HG03571 (cell line): ENCODE measurements at regions not wholly inside any gene's neighbourhood (a gene's known extent, or its start where the extent isn't known, plus 50 kb on each side); places are given as distances from the start of the nearest gene placed in this dataset.
"Not testable (repeated sequence)": the region's sequence is repeated elsewhere in the genome, so short reads cannot be mapped to it uniquely, and the experiment has no call there.

Experiments used
- ATAC-seq: cut with Tn5 transposase; IDR thresholded peaks from one replicate; pipeline ENCODE4 v1.9.1; 2021; ENCODE audit not compliant: unreplicated experiment

GRCh38 chr3:162702768-162703385 lies 1206.3 kb downstream of the OTOL1 start:
- ATAC-seq, result no peak

DNA sequence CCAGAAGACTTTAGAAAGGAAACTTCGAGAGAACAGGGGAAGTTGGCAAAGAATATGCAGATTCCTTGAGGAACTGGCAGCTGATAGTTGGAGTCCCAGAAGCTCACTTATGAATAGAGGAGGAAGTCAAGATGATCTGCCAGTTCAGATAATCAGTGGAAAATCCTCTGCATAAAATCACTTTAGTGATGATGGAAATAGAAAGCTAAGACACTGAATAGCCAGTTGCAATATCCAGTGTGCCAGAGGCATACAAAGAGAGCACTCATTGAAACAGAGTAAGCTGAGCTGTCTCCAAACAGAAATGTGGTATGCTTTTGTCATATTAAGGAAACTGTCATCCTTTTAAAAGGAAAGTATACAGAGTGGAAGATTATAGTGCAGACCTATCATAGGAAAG lies 1207.6 kb downstream of the OTOL1 start:
- no peak for ATAC-seq

DNA sequence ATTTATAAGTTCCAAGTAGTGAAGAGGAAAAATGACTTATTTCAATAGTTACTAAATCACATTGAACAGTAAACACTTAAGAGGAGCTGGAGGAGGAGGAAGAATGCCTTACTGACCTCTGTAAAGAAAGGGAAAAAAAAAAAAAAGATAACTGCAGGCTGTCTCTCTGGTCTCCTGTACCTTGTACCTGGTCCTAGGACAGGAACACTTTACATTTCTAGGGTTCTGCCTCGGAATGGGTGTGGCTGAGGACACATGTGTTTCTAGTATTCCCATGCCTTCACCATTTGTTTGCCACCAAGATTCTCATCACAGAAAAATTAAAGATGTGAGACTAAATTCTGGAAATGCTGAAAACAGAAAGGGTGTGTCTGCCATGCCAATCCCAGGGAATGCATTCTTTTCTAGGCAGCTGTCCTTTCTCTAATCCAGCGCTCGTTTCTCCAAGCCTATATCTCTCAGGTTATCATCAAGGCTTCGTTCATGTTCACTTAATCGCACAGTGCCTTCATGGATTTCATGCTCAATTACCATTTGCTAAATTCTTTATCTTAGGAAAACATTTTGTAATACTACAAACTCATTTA lies 1208.3 kb downstream of the OTOL1 start:
- no peak for ATAC-seq

GRCh38 chr3:162708394-162708793 lies 1211.8 kb downstream of the OTOL1 start:
- ATAC-seq, result not testable (repeated sequence)

DNA sequence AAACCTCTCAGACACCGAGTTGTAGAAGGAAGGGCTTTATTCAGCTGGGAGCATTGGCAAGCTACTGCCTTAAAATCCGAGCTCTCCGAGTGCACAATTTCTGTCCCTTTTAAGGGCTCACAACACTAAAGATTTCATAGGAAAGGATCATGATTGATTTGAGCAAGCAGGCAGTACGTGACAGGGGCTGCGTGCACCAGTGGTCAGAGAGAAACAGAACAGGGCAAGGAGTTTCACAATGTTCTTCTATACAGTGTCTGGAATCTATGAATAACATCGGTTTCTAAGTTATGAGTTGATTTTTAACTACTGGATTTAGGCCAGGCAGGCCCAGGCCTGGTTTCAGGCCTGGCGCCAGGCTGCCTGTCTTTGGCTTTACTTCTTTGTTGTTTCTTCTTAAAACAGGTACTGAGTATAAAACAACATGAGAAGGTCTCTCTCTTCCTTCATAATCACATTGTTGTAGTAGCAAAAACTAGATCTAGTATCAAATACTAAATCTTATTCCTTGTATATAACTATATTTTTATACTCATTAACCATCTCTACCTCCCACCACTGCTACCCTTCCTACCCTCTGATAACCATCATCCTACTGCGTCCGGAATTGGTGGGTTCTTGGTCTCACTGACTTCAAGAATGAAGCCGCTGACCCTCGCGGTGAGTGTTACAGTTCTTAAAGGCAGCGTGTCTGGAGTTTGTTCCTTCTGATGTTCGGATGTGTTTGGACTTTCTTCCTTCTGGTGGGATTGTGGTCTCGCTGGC lies 1212.5 kb downstream of the OTOL1 start:
- ATAC-seq, result not testable (repeated sequence)

DNA sequence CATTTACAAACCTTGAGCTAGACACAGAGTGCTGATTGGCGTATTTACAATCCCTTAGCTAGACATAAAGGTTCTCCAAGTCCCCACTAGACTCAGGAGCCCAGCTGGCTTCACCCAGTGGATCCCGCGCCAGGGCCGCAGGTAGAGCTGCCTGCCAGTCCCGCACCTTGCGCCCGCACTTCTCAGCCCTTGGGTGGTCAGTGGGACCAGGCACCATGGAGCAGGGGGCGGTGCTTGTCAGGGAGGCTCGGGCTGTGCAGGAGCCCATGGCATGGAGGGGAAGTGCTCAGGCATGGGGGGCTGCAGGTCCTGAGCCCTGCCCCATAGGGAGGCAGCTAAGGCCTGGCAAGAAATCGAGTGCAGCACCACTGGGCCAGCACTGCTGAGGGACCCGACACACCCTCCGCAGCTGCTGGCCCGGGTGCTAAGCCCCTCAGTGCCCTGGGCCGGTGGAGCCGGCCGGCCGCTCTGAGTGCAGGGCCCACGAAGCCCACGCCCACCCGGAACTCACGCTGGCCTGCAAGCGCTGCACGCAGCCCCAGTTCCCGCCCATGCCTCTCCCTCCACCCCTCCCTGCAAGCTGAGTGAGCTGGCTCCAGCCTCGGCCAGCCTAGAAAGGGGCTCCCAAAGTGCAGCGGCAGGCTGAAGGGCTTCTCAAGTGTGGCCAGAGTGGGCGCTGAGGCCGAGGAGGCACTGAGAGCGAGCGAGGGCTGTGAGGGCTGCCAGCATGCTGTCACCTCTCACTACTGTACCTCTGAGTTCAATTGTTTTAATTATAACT lies 1213.9 kb downstream of the OTOL1 start:
- no peak for ATAC-seq

DNA sequence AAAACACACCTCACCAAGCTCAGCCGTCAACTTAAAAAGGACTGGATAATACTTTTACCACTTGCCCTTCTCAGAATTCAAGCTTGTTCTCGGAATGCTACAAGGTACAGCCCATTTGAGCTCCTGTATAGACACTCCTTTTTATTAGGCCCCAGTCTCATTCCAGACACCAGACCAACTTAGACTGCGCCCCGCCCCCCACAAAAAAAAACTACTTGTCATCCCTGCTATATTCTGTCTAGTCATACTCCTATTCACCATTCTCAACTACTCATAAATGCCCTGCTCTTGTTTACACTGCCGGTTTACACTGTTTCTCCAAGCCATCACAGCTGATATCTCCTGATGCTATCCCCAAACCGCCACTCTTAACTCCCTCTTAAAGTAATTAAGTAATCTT lies 1220.5 kb downstream of the OTOL1 start:
- not testable (repeated sequence) for ATAC-seq

DNA sequence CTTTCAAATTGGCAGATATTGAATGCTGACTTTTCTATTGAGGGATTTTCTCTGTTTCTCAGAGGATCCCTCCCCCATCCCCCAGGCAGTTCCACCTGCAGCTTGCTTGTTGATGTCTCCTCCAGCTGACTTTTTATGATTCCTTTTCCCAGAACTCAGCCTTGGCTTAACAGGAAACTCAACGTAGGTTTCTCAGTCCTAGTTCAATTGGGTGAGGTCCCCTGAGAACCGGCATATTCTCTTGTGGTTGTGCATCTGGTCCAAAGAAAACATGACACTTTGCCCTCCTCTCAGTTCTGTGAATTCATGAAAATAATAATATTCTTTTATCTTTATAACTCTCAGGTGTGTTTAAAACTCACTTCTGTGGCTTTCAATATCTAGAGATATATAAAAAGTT lies 1222.1 kb downstream of the OTOL1 start:
- no peak for ATAC-seq

GRCh38 chr3:162719684-162720341 lies 1223.2 kb downstream of the OTOL1 start:
- no peak for ATAC-seq

DNA sequence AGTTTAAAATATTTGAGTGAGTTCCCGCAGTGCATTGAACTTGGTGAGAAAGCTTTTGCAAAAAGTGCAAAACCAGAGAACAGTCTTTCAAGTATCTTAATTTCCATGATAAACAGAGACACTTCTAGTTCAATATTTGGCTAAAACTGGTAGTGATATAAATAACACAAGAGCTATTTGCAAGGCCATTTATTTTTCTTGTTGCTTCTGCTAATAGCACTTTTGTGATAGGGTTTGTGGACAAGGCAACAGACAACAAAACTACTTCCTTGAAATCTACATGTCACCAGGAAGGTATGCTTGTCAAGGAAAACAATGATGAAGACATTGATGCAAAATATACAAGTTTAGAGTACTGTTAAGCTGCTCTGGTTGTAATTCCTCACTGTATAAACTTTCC lies 1225.1 kb downstream of the OTOL1 start:
- ATAC-seq, result no peak

DNA sequence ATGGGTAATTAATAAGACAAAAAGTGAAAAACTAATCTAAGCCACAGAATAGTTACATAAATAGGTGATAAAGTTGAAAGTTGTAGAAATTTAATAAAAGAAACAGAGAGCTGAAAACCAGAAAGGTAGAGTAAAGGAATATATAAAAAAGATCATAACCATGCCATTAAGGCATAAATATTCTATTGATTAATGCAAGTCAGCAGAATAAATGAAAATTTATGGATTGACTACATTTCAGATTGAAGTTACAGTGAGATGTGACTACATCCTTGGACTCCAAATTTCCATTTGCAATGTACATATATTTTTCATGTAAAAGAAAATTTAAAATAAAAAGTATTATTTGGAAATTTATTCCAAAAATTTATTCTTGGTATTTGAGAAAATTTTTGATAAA lies 1225.7 kb downstream of the OTOL1 start:
- ATAC-seq, result no peak

DNA sequence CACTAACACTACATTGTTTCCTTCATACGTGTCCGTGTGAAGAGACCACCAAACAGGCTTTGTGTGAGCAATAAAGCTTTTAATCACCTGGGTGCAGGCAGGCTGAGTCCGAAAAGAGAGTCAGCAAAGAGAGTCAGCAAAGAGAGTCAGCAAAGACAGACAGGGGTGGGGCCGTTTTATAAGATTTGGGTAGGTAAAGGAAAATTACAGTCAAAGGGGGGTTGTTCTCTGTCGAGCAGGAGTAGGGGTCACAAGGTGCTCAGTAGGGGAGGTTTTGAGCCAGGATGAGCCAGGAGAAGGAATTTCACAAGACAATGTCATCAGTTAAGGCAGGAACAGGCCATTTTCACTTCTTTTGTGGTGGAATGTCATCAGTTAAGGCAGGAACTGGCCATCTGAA lies 1226.2 kb downstream of the OTOL1 start:
- not testable (repeated sequence) for ATAC-seq

- no peak for ATAC-seq
Observed at GRCh38 chr3:162729686-162730085, 1233.1 kb downstream of the OTOL1 start.

DNA sequence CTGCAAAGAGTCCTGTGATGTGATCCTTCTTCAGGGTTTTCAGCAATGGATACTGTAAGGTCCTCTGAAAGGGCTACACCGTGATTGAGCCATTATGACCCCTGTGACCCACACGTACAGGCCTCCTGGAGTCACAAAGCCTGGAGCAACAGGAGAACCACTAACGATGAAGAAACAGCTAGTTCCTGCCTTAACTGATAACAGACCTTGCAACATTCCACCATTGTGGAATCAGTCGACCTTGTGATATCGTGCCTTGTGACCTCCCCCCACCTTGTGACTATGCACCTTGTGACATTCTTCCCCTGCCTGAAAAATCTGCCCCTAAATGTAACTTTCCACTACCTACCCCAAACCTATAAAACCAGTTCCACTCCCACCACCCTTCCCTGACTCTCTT lies 1235.4 kb downstream of the OTOL1 start:
- ATAC-seq, result not testable (repeated sequence)

DNA sequence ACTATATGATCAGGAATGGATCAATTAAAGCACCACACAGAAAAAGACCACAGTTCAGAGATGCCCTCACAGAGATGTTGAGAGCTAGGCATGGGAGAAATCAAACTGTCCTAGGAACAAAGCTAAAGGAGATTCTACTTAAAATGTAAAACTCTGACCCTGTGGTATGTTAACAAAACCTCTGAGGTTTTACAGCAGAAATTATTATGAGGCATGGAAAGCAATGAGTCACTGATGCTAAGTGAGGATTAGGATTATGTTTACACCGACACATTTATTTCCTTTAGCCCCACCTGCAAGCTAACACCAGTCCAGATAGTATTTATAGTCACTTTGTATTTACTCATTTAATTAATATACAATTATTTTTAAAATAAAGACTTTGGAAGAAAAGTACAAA lies 1242.2 kb downstream of the OTOL1 start:
- no peak for ATAC-seq

- no peak for ATAC-seq
Observed at GRCh38 chr3:162740941-162741596, 1244.5 kb downstream of the OTOL1 start.

DNA sequence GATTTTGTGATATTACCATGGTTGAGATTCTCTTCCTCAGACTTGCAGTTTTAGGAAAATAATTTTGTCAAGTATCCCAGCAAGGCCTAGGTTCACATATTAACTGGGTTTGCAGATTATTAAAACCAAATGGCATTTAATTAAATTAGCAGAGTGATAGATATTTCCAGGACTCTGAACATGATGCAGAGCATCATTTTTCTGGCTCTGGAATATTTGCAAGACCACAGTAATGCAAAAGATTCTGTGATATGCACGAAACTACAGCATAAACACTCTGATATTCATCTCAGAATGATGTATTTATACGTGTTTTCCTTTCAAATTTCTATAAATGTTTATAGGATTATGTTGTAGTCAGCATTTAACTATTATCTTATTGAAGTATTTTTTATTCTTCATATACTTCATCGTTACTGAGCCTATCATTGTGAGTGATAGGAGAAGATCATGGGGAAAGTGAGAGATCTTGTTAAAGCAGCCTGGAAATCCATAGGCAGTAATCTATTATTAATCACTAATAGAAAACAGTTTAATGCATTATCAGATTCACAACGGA lies 1245.6 kb downstream of the OTOL1 start:
- no peak for ATAC-seq

- no peak for ATAC-seq
Observed at GRCh38 chr3:162743091-162743490, 1246.5 kb downstream of the OTOL1 start.

GRCh38 chr3:162760789-162761188 lies 1264.2 kb downstream of the OTOL1 start:
- ATAC-seq, result no peak
